B cell (primary cell): ENCODE measurements at regions not wholly inside any gene's neighbourhood (a gene's known extent, or its start where the extent isn't known, plus 50 kb on each side); places are given as distances from the start of the nearest gene placed in this dataset.
"Not testable (repeated sequence)": the region's sequence is repeated elsewhere in the genome, so short reads cannot be mapped to it uniquely, and the experiment has no call there.

Experiments used
- ATAC-seq: fragments of 200-7000 bp; cut with Tn5 transposase; one replicate; pipeline ENCODE4 v1.10.0; 2021; ENCODE audit warnings: low read depth, mild to moderate bottlenecking, moderate number of reproducible peaks, moderate library complexity
- CTCF ChIA-PET: fragments of 350-600 bp; sonication (Branson Sonifier 250); formaldehyde crosslinking; loops from one replicate; lab custom pipeline; 2021; ENCODE audit warnings: antibody characterized with exemption, inconsistent platforms; lab: Charles Lee
- POLR2A ChIA-PET: fragments of 350-600 bp; sonication (Branson Sonifier 250); formaldehyde crosslinking; loops from one replicate; lab custom pipeline; 2021; ENCODE audit warnings: antibody characterized with exemption; lab: Charles Lee
- DNase-seq: peaks from one replicate; pipeline ENCODE4 v3.0.0; 2013
- H2AFZ ChIP-seq: 2 replicates; pipeline ENCODE4 v1.6.1; 2012; ENCODE audit warnings: mild to moderate bottlenecking, low read depth, low read length; ENCODE audit not compliant: insufficient read depth, poor library complexity, severe bottlenecking
- H3K27ac ChIP-seq, 2 donors: 1 replicate in 1 of 2; 2 replicates in 1 of 2; pipeline ENCODE4 v1.5.1; 2012 to 2013; ENCODE audit warnings: low read length in 2 of 2, mild to moderate bottlenecking in 2 of 2, moderate library complexity in 1 of 2
- H3K27me3 ChIP-seq, 4 experiments: fragments of 200-600 bp in 1 of 4; sonication (generic) in 1 of 4; replicated peaks in 1 of 4; 1 replicate in 2 of 4; 2 replicates in 2 of 4; pipeline versions ENCODE4 v1.6.1 to v1.7.0; 2013 to 2016; ENCODE audit warnings: low read length in 3 of 4, mild to moderate bottlenecking in 2 of 4, mixed read lengths in 1 of 4, moderate library complexity in 1 of 4; ENCODE audit not compliant: insufficient read depth in 4 of 4, control insufficient read depth in 3 of 4; ENCODE audit errors: control extremely low read depth in 1 of 4
- H3K36me3 ChIP-seq, 2 experiments: replicated peaks in 1 of 2; 1 replicate in 1 of 2; 2 replicates in 1 of 2; pipeline versions ENCODE4 v1.6.1 to v1.7.1; 2013; ENCODE audit warnings: low read length in 1 of 2; ENCODE audit not compliant: insufficient read depth in 2 of 2, control insufficient read depth in 1 of 2; ENCODE audit errors: control extremely low read depth in 1 of 2, extremely low read depth in 1 of 2
- H3K4me1 ChIP-seq, 2 donors: fragments of 200-600 bp in 1 of 2; sonication (generic) in 1 of 2; 1 replicate in 1 of 2; 2 replicates in 1 of 2; pipeline versions ENCODE4 v1.5.1 to v1.6.1; 2013 to 2017; ENCODE audit warnings: low read length in 2 of 2; ENCODE audit not compliant: control insufficient read depth in 2 of 2, insufficient read depth in 2 of 2
- H3K4me2 ChIP-seq: replicated peaks from 2 replicates; pipeline ENCODE3; 2012; ENCODE audit warnings: mild to moderate bottlenecking, low read depth, low read length; ENCODE audit not compliant: poor library complexity, severe bottlenecking
- H3K4me3 ChIP-seq, 5 experiments: fragments of 200-600 bp in 1 of 5; sonication (generic) in 1 of 5; 1 replicate in 3 of 5; 2 replicates in 2 of 5; pipeline versions ENCODE4 v1.5.1 to v1.7.0; 2011 to 2016; ENCODE audit warnings: low read length in 4 of 5, mild to moderate bottlenecking in 4 of 5, low read depth in 2 of 5, control low read depth in 1 of 5, moderate library complexity in 1 of 5; ENCODE audit not compliant: insufficient read depth in 1 of 5; ENCODE audit errors: control extremely low read depth in 1 of 5, extremely low read depth in 1 of 5
- H3K79me2 ChIP-seq: fragments of 200-600 bp; sonication (generic); one replicate; pipeline ENCODE4 v1.6.0; 2016; ENCODE audit warnings: low read length; ENCODE audit not compliant: control insufficient read depth, insufficient read depth
- H3K9ac ChIP-seq: fragments of 200-600 bp; sonication (generic); 2 replicates; pipeline ENCODE4 v1.6.1; 2017; ENCODE audit warnings: mild to moderate bottlenecking, low read length, moderate library complexity
- H3K9me3 ChIP-seq, 3 donors: one replicate each; pipeline versions ENCODE4 v1.6.1 to v1.7.1; 2013; ENCODE audit warnings: low read length in 2 of 3; ENCODE audit not compliant: control insufficient read depth in 2 of 3, insufficient read depth in 1 of 3; ENCODE audit errors: control extremely low read depth in 1 of 3
- H4K20me1 ChIP-seq: 2 replicates; pipeline ENCODE4 v1.6.0; 2012; ENCODE audit warnings: mild to moderate bottlenecking, low read length; ENCODE audit not compliant: insufficient read depth, control insufficient read depth, poor library complexity, severe bottlenecking
- H3K27ac Mint-ChIP-seq: one replicate; pipeline ENCODE4 v1.8.0; 2021; ENCODE audit warnings: mixed read lengths
- H3K27me3 Mint-ChIP-seq: one replicate; pipeline ENCODE4 v1.8.0; 2021; ENCODE audit warnings: mixed read lengths
- H3K4me1 Mint-ChIP-seq: one replicate; pipeline ENCODE4 v1.8.0; 2021; ENCODE audit warnings: mixed read lengths
- H3K4me3 Mint-ChIP-seq: one replicate; pipeline ENCODE4 v1.8.0; 2021; ENCODE audit warnings: mixed read lengths
- H3K9me3 Mint-ChIP-seq: one replicate; pipeline ENCODE4 v1.8.0; 2022; ENCODE audit warnings: mixed read lengths; ENCODE audit not compliant: insufficient read depth
- WGBS: methylation state at CpG from one replicate; pipeline ENCODE4 v1.1.5; 2013; ENCODE audit warnings: missing lambda C conversion rate; ENCODE audit not compliant: insufficient coverage; 5-methylcytosine and 5-hydroxymethylcytosine counted together
- intact Hi-C: fragments of 100-400 bp; cut with micrococcal nuclease; formaldehyde crosslinking; loops from one replicate; pipeline ENCODE4 v1.10.0; 2022

GRCh38 chrX:3843522-3844145 lies 130.2 kb upstream of the PRKX start:
- intact Hi-C loops, H3K9me3 Mint-ChIP-seq, CTCF ChIA-PET, H2AFZ ChIP-seq, H3K4me2 ChIP-seq, H4K20me1 ChIP-seq, H3K4me3 Mint-ChIP-seq, H3K27me3 Mint-ChIP-seq, H3K4me1 Mint-ChIP-seq, H3K27me3 ChIP-seq, POLR2A ChIA-PET, H3K36me3 ChIP-seq, DNase-seq, H3K79me2 ChIP-seq, H3K27ac ChIP-seq, H3K9me3 ChIP-seq, H3K4me1 ChIP-seq, H3K9ac ChIP-seq, H3K27ac Mint-ChIP-seq: not testable (repeated sequence)
- WGBS: no CpG with 5 or more reads among the region's 85 CpGs
- peak; percentile 95 for ATAC-seq
- H3K4me3 ChIP-seq: peak overlapping the region in 2 of 5 experiments; percentile 18 to 35

GRCh38 chrX:3842822-3843521 lies 129.5 kb upstream of the PRKX start:
- intact Hi-C loops, CTCF ChIA-PET, H3K4me1 Mint-ChIP-seq, DNase-seq, H3K27ac Mint-ChIP-seq, H3K36me3 ChIP-seq, H3K9me3 Mint-ChIP-seq, H4K20me1 ChIP-seq, POLR2A ChIA-PET, H3K4me2 ChIP-seq, H3K27me3 ChIP-seq, H2AFZ ChIP-seq, H3K27ac ChIP-seq, H3K9ac ChIP-seq, H3K4me1 ChIP-seq, H3K27me3 Mint-ChIP-seq, H3K79me2 ChIP-seq, H3K9me3 ChIP-seq: not testable (repeated sequence)
- ATAC-seq: peak; percentile 13
- peak overlapping the region in 2 of 5 experiments; percentile 21 to 40 for H3K4me3 ChIP-seq
- WGBS: 0% methylated on average over 6 of the region's 70 CpGs
- peak overlapping the region; percentile 44 for H3K4me3 Mint-ChIP-seq

GRCh38 chrX:3838754-3839153 lies 125.3 kb upstream of the PRKX start:
- H3K9ac ChIP-seq, H3K27me3 ChIP-seq, H3K79me2 ChIP-seq, H3K4me1 Mint-ChIP-seq, H3K9me3 Mint-ChIP-seq, H2AFZ ChIP-seq, intact Hi-C loops, DNase-seq, H3K4me3 Mint-ChIP-seq, H3K4me1 ChIP-seq, H3K27ac Mint-ChIP-seq, H3K27me3 Mint-ChIP-seq, ATAC-seq, H3K4me3 ChIP-seq, CTCF ChIA-PET, H3K27ac ChIP-seq, POLR2A ChIA-PET, H4K20me1 ChIP-seq, H3K4me2 ChIP-seq, H3K9me3 ChIP-seq, H3K36me3 ChIP-seq: not testable (repeated sequence)
- no CpG with 5 or more reads among the region's 24 CpGs for WGBS

GRCh38 chrX:3837958-3838643 lies 124.7 kb upstream of the PRKX start:
- H3K27me3 ChIP-seq, intact Hi-C loops, H3K4me1 Mint-ChIP-seq, POLR2A ChIA-PET, H3K27ac ChIP-seq, H4K20me1 ChIP-seq, H3K4me2 ChIP-seq, DNase-seq, H3K9me3 ChIP-seq, H3K4me3 ChIP-seq, H3K36me3 ChIP-seq, H2AFZ ChIP-seq, H3K9me3 Mint-ChIP-seq, H3K79me2 ChIP-seq, H3K4me3 Mint-ChIP-seq, ATAC-seq, H3K9ac ChIP-seq, CTCF ChIA-PET, H3K4me1 ChIP-seq, H3K27me3 Mint-ChIP-seq, H3K27ac Mint-ChIP-seq: not testable (repeated sequence)
- WGBS: no CpG with 5 or more reads among the region's 58 CpGs
